Liver (tissue), 8 donors: ENCODE measurements at regions not wholly inside any gene's neighbourhood (a gene's known extent, or its start where the extent isn't known, plus 50 kb on each side); places are given as distances from the start of the nearest gene placed in this dataset.

Experiments
- DNase-seq: peaks from one replicate; pipeline ENCODE4 v3.0.0-alpha.2; 2017; ENCODE audit warnings: low spot score
- H3K27ac ChIP-seq, 2 donors: one replicate each; pipeline ENCODE4 v1.7.0; 2013; ENCODE audit warnings: inconsistent platforms in 2 of 2, low read length in 2 of 2, control low read depth in 1 of 2, low read depth in 1 of 2, mild to moderate bottlenecking in 1 of 2
- H3K27me3 ChIP-seq, 4 donors: one replicate each; pipeline versions ENCODE4 v1.6.1 to v1.7.0; 2013; ENCODE audit warnings: low read length in 3 of 4, inconsistent platforms in 1 of 4, mild to moderate bottlenecking in 1 of 4, moderate library complexity in 1 of 4; ENCODE audit not compliant: control insufficient read depth in 4 of 4, insufficient read depth in 4 of 4
- H3K36me3 ChIP-seq, 4 donors: one replicate each; pipeline versions ENCODE4 v1.6.1 to v1.7.0; 2013; ENCODE audit warnings: low read length in 3 of 4, mild to moderate bottlenecking in 3 of 4, low read depth in 1 of 4, moderate library complexity in 1 of 4; ENCODE audit not compliant: control insufficient read depth in 4 of 4, insufficient read depth in 3 of 4
- H3K4me1 ChIP-seq, 4 donors: one replicate each; pipeline versions ENCODE4 v1.6.1 to v1.7.0; 2013; ENCODE audit warnings: low read length in 3 of 4, mild to moderate bottlenecking in 3 of 4, moderate library complexity in 1 of 4; ENCODE audit not compliant: control insufficient read depth in 4 of 4, insufficient read depth in 4 of 4
- H3K4me3 ChIP-seq, 3 donors: one replicate each; pipeline versions ENCODE4 v1.6.1 to v1.7.0; 2013; ENCODE audit warnings: low read length in 3 of 3, control low read depth in 1 of 3, low read depth in 1 of 3, mild to moderate bottlenecking in 1 of 3
- H3K9ac ChIP-seq, 2 donors: one replicate each; pipeline ENCODE4 v1.7.0; 2013; ENCODE audit warnings: low read length in 2 of 2, mild to moderate bottlenecking in 2 of 2, moderate library complexity in 2 of 2, control low read depth in 1 of 2, low read depth in 1 of 2
- H3K9me3 ChIP-seq, 4 donors: one replicate each; pipeline versions ENCODE4 v1.6.1 to v1.7.0; 2013; ENCODE audit warnings: low read length in 3 of 4; ENCODE audit not compliant: control insufficient read depth in 4 of 4
- CTCF ChIP-seq: fragments of 150-350 bp; IDR thresholded peaks from 2 replicates; pipeline ENCODE4 v1.5.1; 2017; ENCODE audit warnings: improper control_type of control experiment, low read depth, low read length; ENCODE audit not compliant: missing input control
- EGR1 ChIP-seq, 2 donors: IDR thresholded peaks; 2 replicates each; pipeline ENCODE4 v1.6.1; 2016 to 2018; ENCODE audit warnings: antibody characterized with exemption in 2 of 2, low read depth in 2 of 2
- FOXA1 ChIP-seq: IDR thresholded peaks from 2 replicates; pipeline ENCODE4 v1.6.1; 2016; ENCODE audit warnings: antibody characterized with exemption
- FOXA2 ChIP-seq: IDR thresholded peaks from 2 replicates; pipeline ENCODE4 v1.6.1; 2016; ENCODE audit warnings: antibody characterized with exemption
- GABPA ChIP-seq, 2 donors: IDR thresholded peaks in 1 of 2; conservative IDR thresholded peaks in 1 of 2; 2 replicates each; pipeline ENCODE4 v1.6.1; 2016; ENCODE audit warnings: antibody characterized with exemption in 2 of 2, mild to moderate bottlenecking in 1 of 2, moderate library complexity in 1 of 2
- HNF4A ChIP-seq, 2 donors: conservative IDR thresholded peaks; 2 replicates each; pipeline ENCODE4 v1.6.1; 2016; ENCODE audit warnings: antibody characterized with exemption in 2 of 2, mild to moderate bottlenecking in 2 of 2
- HNF4G ChIP-seq: IDR thresholded peaks from 2 replicates; pipeline ENCODE4 v1.6.1; 2016; ENCODE audit warnings: antibody characterized with exemption
- JUND ChIP-seq, 2 donors: IDR thresholded peaks; 2 replicates each; pipeline ENCODE4 v1.6.1; 2016; ENCODE audit warnings: antibody characterized with exemption in 2 of 2
- NR2F2 ChIP-seq: IDR thresholded peaks from 2 replicates; pipeline ENCODE4 v1.6.1; 2016; ENCODE audit warnings: antibody characterized with exemption
- RAD21 ChIP-seq, 2 donors: IDR thresholded peaks; 2 replicates each; pipeline ENCODE4 v1.6.1; 2016; ENCODE audit warnings: antibody characterized with exemption in 2 of 2, mild to moderate bottlenecking in 2 of 2
- REST ChIP-seq: IDR thresholded peaks from 2 replicates; pipeline ENCODE4 v1.6.1; 2016; ENCODE audit warnings: antibody characterized with exemption, mild to moderate bottlenecking
- RXRA ChIP-seq, 2 donors: IDR thresholded peaks; 2 replicates each; pipeline ENCODE4 v1.6.1; 2017 to 2018; ENCODE audit warnings: antibody characterized with exemption in 2 of 2, mild to moderate bottlenecking in 1 of 2
- SP1 ChIP-seq: IDR thresholded peaks from 2 replicates; pipeline ENCODE4 v1.6.1; 2018; ENCODE audit warnings: antibody characterized with exemption, mild to moderate bottlenecking
- TAF1 ChIP-seq: conservative IDR thresholded peaks from 2 replicates; pipeline ENCODE4 v1.6.1; 2016; ENCODE audit warnings: antibody characterized with exemption, mild to moderate bottlenecking
- YY1 ChIP-seq: IDR thresholded peaks from 2 replicates; pipeline ENCODE4 v1.6.1; 2016; ENCODE audit warnings: antibody characterized with exemption, mild to moderate bottlenecking
- ZBTB33 ChIP-seq: IDR thresholded peaks from 2 replicates; pipeline ENCODE4 v1.6.1; 2016; ENCODE audit warnings: antibody characterized with exemption
- WGBS: extraction: QIAGEN DNeasy Blood & Tissue Kit; methylation state at CpG from one replicate; pipeline ENCODE4 v1.1.7; 2013; 5-methylcytosine and 5-hydroxymethylcytosine counted together
- donor health status: healthy.
- donor health status: healthy.
- donor health status: healthy.
- donor health status: healthy.
- donor health status: healthy.

- Histone ChIP-seq H3K9me3 (no peaks in the 10 kb centered on the region), H3K27ac (no peak overlapping the region), H3K36me3 (no peaks in the 10 kb centered on the region), H3K4me1 (no peaks in the 10 kb centered on the region), H3K4me3 (no peak overlapping the region), H3K27me3 (peaks cover 0 to 9% (median 2%) of the 10 kb centered on the region in 4 donors), H3K9ac (no peak overlapping the region)
- no peak for TF ChIP-seq TAF1
- no peak for TF ChIP-seq HNF4A (conservative IDR thresholded peaks at IDR 0.05)
- TF ChIP-seq EGR1 (IDR thresholded peaks at IDR 0.05; ENCODE audit: low read depth in 2 of 2): no peak
- TF ChIP-seq SP1: no peak
- no peak for TF ChIP-seq CTCF
- TF ChIP-seq RAD21 (IDR thresholded peaks at IDR 0.05): no peak
- no peak for TF ChIP-seq FOXA2
- TF ChIP-seq REST: no peak
- no peak for TF ChIP-seq NR2F2
- 83% methylated on average over 10 of the region's 10 CpGs for WGBS
- DNase-seq: peak; percentile 13
Observed at GRCh38 chr20:57867181-57867803, 157.5 kb upstream of the PMEPA1 start.

GRCh38 chr20:57866250-57867106 lies 156.7 kb upstream of the PMEPA1 start:
- no peak overlapping the region for H3K4me3 ChIP-seq
- no peaks in the 10 kb centered on the region for H3K4me1 ChIP-seq
- 44% methylated on average over 6 of the region's 6 CpGs for WGBS
- no peak overlapping the region for H3K9ac ChIP-seq
- no peaks in the 10 kb centered on the region for H3K36me3 ChIP-seq
- H3K27me3 ChIP-seq: peaks cover 0 to 9% (median 2%) of the 10 kb centered on the region in 4 donors
- H3K27ac ChIP-seq: no peak overlapping the region
- DNase-seq: no peak
- no peaks in the 10 kb centered on the region for H3K9me3 ChIP-seq
- no peak for TF ChIP-seq FOXA2
- no peak for TF ChIP-seq JUND (IDR thresholded peaks at IDR 0.05)
- TF ChIP-seq RXRA (IDR thresholded peaks at IDR 0.05): no peak
- TF ChIP-seq ZBTB33: no peak
- TF ChIP-seq RAD21 (IDR thresholded peaks at IDR 0.05): no peak
- no peak for TF ChIP-seq FOXA1
- no peak for TF ChIP-seq HNF4G
- TF ChIP-seq CTCF: no peak
- TF ChIP-seq SP1: no peak
- no peak for TF ChIP-seq YY1
- TF ChIP-seq REST: no peak
- no peak for TF ChIP-seq GABPA (IDR thresholded peaks at IDR 0.05 in 1 of 2, conservative IDR thresholded peaks at IDR 0.05 in 1 of 2)
